K562 (cell line): ENCODE measurements at regions not wholly inside any gene's neighbourhood (a gene's known extent, or its start where the extent isn't known, plus 50 kb on each side); places are given as distances from the start of the nearest gene placed in this dataset.

Experiments used
- ZNF354B ChIP-seq: fragments of 250-450 bp; sonication (Bioruptor Pico); IDR thresholded peaks from 2 replicates; pipeline ENCODE4 v1.4.0; 2020
- TF ChIP-seq, protein P1 (sequence below): fragments of 450-650 bp; conservative IDR thresholded peaks from 2 replicates; pipeline ENCODE4 v1.6.1; 2016; ENCODE audit warnings: missing genetic modification characterization, low read depth, mild to moderate bottlenecking, missing compliant biosample characterization, moderate library complexity

- TF ChIP-seq, protein P1, sequence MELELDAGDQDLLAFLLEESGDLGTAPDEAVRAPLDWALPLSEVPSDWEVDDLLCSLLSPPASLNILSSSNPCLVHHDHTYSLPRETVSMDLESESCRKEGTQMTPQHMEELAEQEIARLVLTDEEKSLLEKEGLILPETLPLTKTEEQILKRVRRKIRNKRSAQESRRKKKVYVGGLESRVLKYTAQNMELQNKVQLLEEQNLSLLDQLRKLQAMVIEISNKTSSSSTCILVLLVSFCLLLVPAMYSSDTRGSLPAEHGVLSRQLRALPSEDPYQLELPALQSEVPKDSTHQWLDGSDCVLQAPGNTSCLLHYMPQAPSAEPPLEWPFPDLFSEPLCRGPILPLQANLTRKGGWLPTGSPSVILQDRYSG (tag), result no peak
- no peak for TF ChIP-seq ZNF354B
Measured at GRCh38 chr1:209106861-209107260, 476.7 kb upstream of the CAMK1G start.
